H9 (cell line): ENCODE measurements at regions not wholly inside any gene's neighbourhood (a gene's known extent, or its start where the extent isn't known, plus 50 kb on each side); places are given as distances from the start of the nearest gene placed in this dataset.

Experiments used
- DNase-seq: peaks from one replicate; pipeline ENCODE4 v3.0.0-alpha.2; 2017
- H2AFZ ChIP-seq: one replicate; pipeline ENCODE4 v1.6.1; 2013; ENCODE audit warnings: mild to moderate bottlenecking, low read length, control low read depth, moderate library complexity
- H2AK5ac ChIP-seq: 2 replicates; pipeline ENCODE4 v1.6.1; 2013; ENCODE audit warnings: low read length, control low read depth, mixed read lengths; ENCODE audit not compliant: insufficient read length
- H2BK120ac ChIP-seq: one replicate; pipeline ENCODE4 v1.6.1; 2013; ENCODE audit warnings: low read depth, mild to moderate bottlenecking, low read length, control low read depth, inconsistent platforms; ENCODE audit not compliant: poor library complexity, severe bottlenecking
- H2BK12ac ChIP-seq: 2 replicates; pipeline ENCODE4 v1.6.1; 2013; ENCODE audit warnings: low read length, control low read depth, mixed read lengths, low read depth; ENCODE audit not compliant: insufficient read length
- H2BK15ac ChIP-seq: 2 replicates; pipeline ENCODE4 v1.6.1; 2013; ENCODE audit warnings: low read depth, low read length, control low read depth
- H2BK20ac ChIP-seq: one replicate; pipeline ENCODE4 v1.6.1; 2013; ENCODE audit warnings: low read depth, mild to moderate bottlenecking, low read length, control low read depth, inconsistent platforms; ENCODE audit not compliant: poor library complexity, severe bottlenecking
- H2BK5ac ChIP-seq: 2 replicates; pipeline ENCODE4 v1.6.1; 2013; ENCODE audit warnings: low read length, control low read depth, mixed read lengths; ENCODE audit not compliant: insufficient read length
- H3K14ac ChIP-seq: 2 replicates; pipeline ENCODE4 v1.6.1; 2013; ENCODE audit warnings: low read length, control low read depth; ENCODE audit not compliant: insufficient read depth
- H3K18ac ChIP-seq: 2 replicates; pipeline ENCODE4 v1.6.1; 2013; ENCODE audit warnings: low read depth, mild to moderate bottlenecking, mixed read lengths, low read length, control low read depth; ENCODE audit not compliant: insufficient read length
- H3K23ac ChIP-seq: 2 replicates; pipeline ENCODE4 v1.6.1; 2013; ENCODE audit warnings: low read length, control low read depth, mixed read lengths, low read depth; ENCODE audit not compliant: insufficient read length
- H3K23me2 ChIP-seq: 2 replicates; pipeline ENCODE4 v1.6.1; 2013; ENCODE audit warnings: low read depth, mild to moderate bottlenecking, mixed read lengths, low read length, control low read depth; ENCODE audit not compliant: insufficient read length, poor library complexity, severe bottlenecking
- H3K27ac ChIP-seq: 2 replicates; pipeline ENCODE4 v1.5.1; 2013; ENCODE audit warnings: low read length, control low read depth, mixed read lengths, low read depth; ENCODE audit not compliant: insufficient read length
- H3K27me3 ChIP-seq: 2 replicates; pipeline ENCODE4 v1.6.1; 2013; ENCODE audit warnings: low read length, control low read depth, inconsistent platforms; ENCODE audit not compliant: insufficient read depth
- H3K4ac ChIP-seq: 2 replicates; pipeline ENCODE4 v1.6.1; 2013; ENCODE audit warnings: low read depth, mild to moderate bottlenecking, control low read depth, inconsistent platforms, low read length, moderate library complexity
- H3K4me1 ChIP-seq: 2 replicates; pipeline ENCODE4 v1.6.1; 2013; ENCODE audit warnings: low read length, control low read depth, inconsistent platforms; ENCODE audit not compliant: insufficient read depth
- H3K4me2 ChIP-seq: 2 replicates; pipeline ENCODE4 v1.6.1; 2013; ENCODE audit warnings: low read length, control low read depth, mixed read lengths; ENCODE audit not compliant: insufficient read length, insufficient read depth
- H3K56ac ChIP-seq: 2 replicates; pipeline ENCODE4 v1.6.1; 2013; ENCODE audit warnings: low read depth, mild to moderate bottlenecking, mixed read lengths, low read length, control low read depth; ENCODE audit not compliant: insufficient read length
- H3K79me1 ChIP-seq: 2 replicates; pipeline ENCODE4 v1.6.1; 2013; ENCODE audit warnings: low read depth, mild to moderate bottlenecking, moderate library complexity, low read length, control low read depth, inconsistent platforms; ENCODE audit not compliant: insufficient read depth, poor library complexity, severe bottlenecking
- H3K79me2 ChIP-seq: 2 replicates; pipeline ENCODE4 v1.6.1; 2013; ENCODE audit warnings: low read length, control low read depth, inconsistent platforms; ENCODE audit not compliant: insufficient read depth
- H3K9ac ChIP-seq: 2 replicates; pipeline ENCODE4 v1.6.1; 2013; ENCODE audit warnings: low read length, control low read depth, mixed read lengths; ENCODE audit not compliant: insufficient read length; ENCODE audit errors: extremely low read depth
- H3K9me3 ChIP-seq: one replicate; pipeline ENCODE4 v1.6.1; 2013; ENCODE audit warnings: low read depth, low read length, inconsistent platforms; ENCODE audit not compliant: control insufficient read depth
- H3T11ph ChIP-seq: one replicate; pipeline ENCODE4 v1.6.1; 2013; ENCODE audit warnings: mild to moderate bottlenecking, low read length, control low read depth, inconsistent platforms
- H4K20me1 ChIP-seq: one replicate; pipeline ENCODE4 v1.6.1; 2013; ENCODE audit not compliant: control insufficient read depth, insufficient read length, insufficient read depth
- H4K5ac ChIP-seq: 2 replicates; pipeline ENCODE4 v1.6.1; 2013; ENCODE audit warnings: low read depth, mild to moderate bottlenecking, mixed read lengths, low read length, control low read depth; ENCODE audit not compliant: insufficient read length
- H4K8ac ChIP-seq: replicated peaks from 2 replicates; pipeline ENCODE4 v1.6.1; 2013; ENCODE audit warnings: low read length, control low read depth, mixed read lengths, low read depth; ENCODE audit not compliant: insufficient read length
- H4K91ac ChIP-seq: 2 replicates; pipeline ENCODE4 v1.6.1; 2013; ENCODE audit warnings: low read depth, mild to moderate bottlenecking, moderate library complexity, mixed read lengths, low read length, control low read depth; ENCODE audit not compliant: insufficient read length
- H3K27ac Mint-ChIP-seq, 3 experiments: 2 replicates in 2 of 3; 3 replicates in 1 of 3; pipeline ENCODE4 v1.8.0; 2020 to 2021; ENCODE audit warnings: mixed read lengths in 3 of 3, mild to moderate bottlenecking in 1 of 3, moderate library complexity in 1 of 3
- H3K27me3 Mint-ChIP-seq: 2 replicates; pipeline ENCODE4 v1.8.0; 2021; ENCODE audit warnings: low read depth, mild to moderate bottlenecking, moderate library complexity, mixed read lengths
- H3K36me3 Mint-ChIP-seq, 3 experiments: 2 replicates in 2 of 3; 3 replicates in 1 of 3; pipeline ENCODE4 v1.8.0; 2020 to 2021; ENCODE audit warnings: low read depth in 3 of 3, mixed read lengths in 3 of 3; ENCODE audit not compliant: insufficient read depth in 1 of 3
- H3K4me1 Mint-ChIP-seq, 2 experiments: 2 replicates each; pipeline ENCODE4 v1.8.0; 2020; ENCODE audit warnings: mixed read lengths in 2 of 2
- H3K4me3 Mint-ChIP-seq, 2 experiments: 2 replicates in 1 of 2; 3 replicates in 1 of 2; pipeline ENCODE4 v1.8.0; 2020 to 2021; ENCODE audit warnings: mild to moderate bottlenecking in 2 of 2, mixed read lengths in 2 of 2, moderate library complexity in 1 of 2
- H3K9me3 Mint-ChIP-seq, 2 experiments: 2 replicates in 1 of 2; 3 replicates in 1 of 2; pipeline ENCODE4 v1.8.0; 2020; ENCODE audit warnings: mild to moderate bottlenecking in 2 of 2, mixed read lengths in 2 of 2, moderate library complexity in 1 of 2
- CTCF ChIP-seq: fragments of 200-600 bp; sonication (generic); conservative IDR thresholded peaks from 3 replicates; pipeline ENCODE4 v1.8.0; 2021; ENCODE audit warnings: antibody characterized with exemption, mild to moderate bottlenecking
- WGBS: extraction: QIAGEN DNeasy Blood & Tissue Kit; methylation state at CpG from one replicate; pipeline ENCODE4 v1.1.7; 2013; ENCODE audit warnings: missing lambda C conversion rate, low lambda C conversion rate, mixed read lengths; ENCODE audit not compliant: insufficient read length; ENCODE audit errors: extremely low coverage; 5-methylcytosine and 5-hydroxymethylcytosine counted together

- Histone ChIP-seq H3K79me2 (no peaks in the 10 kb centered on the region), H3K9me3 (no peaks in the 10 kb centered on the region), H3K79me1 (no peaks in the 10 kb centered on the region), H2BK20ac (no peak overlapping the region), H3K23me2 (no peaks in the 10 kb centered on the region), H2AFZ (no peak overlapping the region), H3K56ac (no peak overlapping the region), H3K27ac (no peak overlapping the region), H3K9ac (no peak overlapping the region), H3K4me2 (no peak overlapping the region), H4K20me1 (no peaks in the 10 kb centered on the region), H3K14ac (no peak overlapping the region), H3K27me3 (no peaks in the 10 kb centered on the region), H4K91ac (no peak overlapping the region), H4K5ac (no peak overlapping the region), H2AK5ac (no peak overlapping the region), H2BK15ac (no peak overlapping the region), H4K8ac (no peak overlapping the region), H3K4me1 (no peaks in the 10 kb centered on the region), H3T11ph (no peak overlapping the region), H2BK120ac (no peak overlapping the region), H3K18ac (no peak overlapping the region), H3K23ac (no peak overlapping the region), H2BK12ac (no peak overlapping the region), H2BK5ac (no peak overlapping the region), H3K4ac (no peak overlapping the region)
- Mint-ChIP-seq H3K27me3 (no peaks in the 10 kb centered on the region), H3K4me1 (no peaks in the 10 kb centered on the region), H3K4me3 (no peak overlapping the region), H3K9me3 (peaks cover 8 to 12% of the 10 kb centered on the region in 2 experiments; a peak in 4 of 5 replicates), H3K27ac (no peak overlapping the region), H3K36me3 (peaks cover 7 to 9% (median 8%) of the 10 kb centered on the region in 3 experiments; a peak in 5 of 7 replicates)
- TF ChIP-seq CTCF, result no peak
- WGBS, result no CpG with 5 or more reads among the region's 2 CpGs
- DNase-seq, result no peak
Observed at GRCh38 chr2:52135235-52135634, 1103.3 kb upstream of the NRXN1 start.
